ENCODE measurements at regions not wholly inside any gene's neighbourhood (a gene's known extent, or its start where the extent isn't known, plus 50 kb on each side); places are given as distances from the start of the nearest gene placed in this dataset.

DNA sequence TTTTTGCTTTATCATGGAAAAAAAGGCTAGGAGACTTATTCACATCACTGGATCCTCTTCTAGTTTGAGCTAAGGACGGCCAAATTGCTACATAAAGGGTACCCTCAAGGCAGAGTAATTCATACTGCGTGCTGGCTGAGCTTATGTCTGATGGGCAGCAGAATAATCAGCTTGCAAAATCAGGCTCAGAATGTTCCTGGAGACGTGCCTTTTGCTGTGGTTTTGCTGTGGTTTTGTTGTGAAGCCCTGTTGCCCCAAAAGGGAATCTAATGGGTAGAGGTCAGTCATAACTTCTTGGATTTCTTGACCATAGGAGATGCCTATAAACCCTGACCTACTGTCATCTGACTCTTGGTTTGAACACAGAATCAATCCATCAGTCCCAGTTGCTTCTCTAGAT lies 189.9 kb downstream of the SOX2 start:
- TF ChIP-seq, protein P1, sequence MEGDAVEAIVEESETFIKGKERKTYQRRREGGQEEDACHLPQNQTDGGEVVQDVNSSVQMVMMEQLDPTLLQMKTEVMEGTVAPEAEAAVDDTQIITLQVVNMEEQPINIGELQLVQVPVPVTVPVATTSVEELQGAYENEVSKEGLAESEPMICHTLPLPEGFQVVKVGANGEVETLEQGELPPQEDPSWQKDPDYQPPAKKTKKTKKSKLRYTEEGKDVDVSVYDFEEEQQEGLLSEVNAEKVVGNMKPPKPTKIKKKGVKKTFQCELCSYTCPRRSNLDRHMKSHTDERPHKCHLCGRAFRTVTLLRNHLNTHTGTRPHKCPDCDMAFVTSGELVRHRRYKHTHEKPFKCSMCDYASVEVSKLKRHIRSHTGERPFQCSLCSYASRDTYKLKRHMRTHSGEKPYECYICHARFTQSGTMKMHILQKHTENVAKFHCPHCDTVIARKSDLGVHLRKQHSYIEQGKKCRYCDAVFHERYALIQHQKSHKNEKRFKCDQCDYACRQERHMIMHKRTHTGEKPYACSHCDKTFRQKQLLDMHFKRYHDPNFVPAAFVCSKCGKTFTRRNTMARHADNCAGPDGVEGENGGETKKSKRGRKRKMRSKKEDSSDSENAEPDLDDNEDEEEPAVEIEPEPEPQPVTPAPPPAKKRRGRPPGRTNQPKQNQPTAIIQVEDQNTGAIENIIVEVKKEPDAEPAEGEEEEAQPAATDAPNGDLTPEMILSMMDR (IDR thresholded peaks at IDR 0.05): no peak
- TF ChIP-seq POLR2AphosphoS5 (IDR thresholded peaks at IDR 0.05; ENCODE audit: insufficient read depth in 1 of 2, low read depth in 1 of 2) (no peak), POLR2A (IDR thresholded peaks at IDR 0.05) (no peak)

All from vagina (tissue), 2 donors.